A549 (cell line): ENCODE measurements at regions not wholly inside any gene's neighbourhood (a gene's known extent, or its start where the extent isn't known, plus 50 kb on each side); places are given as distances from the start of the nearest gene placed in this dataset.

Experiments
- ATAC-seq, 2 experiments: fragments of 200-7000 bp in 1 of 2; fragments of >200 bp in 1 of 2; cut with Nextera tagmentation in 1 of 2; cut with Tn5 transposase in 1 of 2; 3 replicates each; pipeline versions ENCODE4 v1.8.0 to v1.9.1; 2018 to 2020; ENCODE audit warnings: mild to moderate bottlenecking in 1 of 2, moderate library complexity in 1 of 2
- CTCF ChIA-PET: fragments of 300-600 bp; sonication (Branson Sonifier 250); formaldehyde crosslinking; extraction: SDS; loops from one replicate; lab custom pipeline; 2021; ENCODE audit warnings: antibody characterized with exemption, inconsistent platforms; lab: Yijun Ruan, JAX
- POLR2A ChIA-PET: fragments of 350-600 bp; formaldehyde crosslinking; extraction: SDS; loops from one replicate; lab custom pipeline; 2021; ENCODE audit warnings: antibody characterized with exemption, inconsistent platforms; lab: Yijun Ruan, JAX
- DNase-seq, 2 experiments: peaks; one replicate each; pipeline versions ENCODE4 v3.0.0 to v3.0.0-alpha.2; 2011 to 2016; ENCODE audit warnings: low read depth in 1 of 2, low spot score in 1 of 2
- FAIRE-seq: peaks from 2 replicates; lab custom pipeline; 2011; peaks lifted over from hg19 to GRCh38; lab: Jason Lieb, UNC
- H3K27ac ChIP-seq, 2 experiments: fragments of >200 bp; sonication (Bioruptor Twin); formaldehyde crosslinking; 3 replicates each; pipeline ENCODE4 v1.5.1; 2016 to 2017
- H3K4me1 ChIP-seq: fragments of >200 bp; sonication (Bioruptor Twin); formaldehyde crosslinking; 3 replicates; pipeline ENCODE4 v1.6.1; 2016
- H3K4me2 ChIP-seq: fragments of >200 bp; sonication (Bioruptor Twin); formaldehyde crosslinking; 3 replicates; pipeline ENCODE4 v1.6.1; 2016
- H3K4me3 ChIP-seq: fragments of >200 bp; sonication (Bioruptor Twin); formaldehyde crosslinking; 3 replicates; pipeline ENCODE4 v1.5.1; 2016
- H3K9me3 ChIP-seq: fragments of >200 bp; sonication (Bioruptor Twin); formaldehyde crosslinking; 3 replicates; pipeline ENCODE4 v1.6.1; 2016
- BHLHE40 ChIP-seq: IDR thresholded peaks from 2 replicates; pipeline ENCODE4 v1.6.1; 2012; ENCODE audit warnings: low read depth, low read length, inconsistent platforms
- CBX2 ChIP-seq: fragments of 200-600 bp; sonication (generic); IDR thresholded peaks from 2 replicates; pipeline ENCODE4 v1.6.1; 2016; ENCODE audit warnings: low read depth, mild to moderate bottlenecking, borderline replicate concordance
- CBX8 ChIP-seq: fragments of 200-600 bp; sonication (generic); IDR thresholded peaks from 2 replicates; pipeline ENCODE4 v1.6.1; 2016
- CEBPB ChIP-seq, 2 experiments: fragments of >200 bp in 1 of 2; sonication (Bioruptor Twin) in 1 of 2; formaldehyde crosslinking in 1 of 2; IDR thresholded peaks; 2 replicates each; pipeline ENCODE4 v1.6.1; 2012 to 2016
- CHD4 ChIP-seq: fragments of 200-600 bp; sonication (generic); IDR thresholded peaks from 2 replicates; pipeline ENCODE4 v1.6.1; 2016; ENCODE audit warnings: antibody characterized with exemption, mild to moderate bottlenecking, borderline replicate concordance
- E2F6 ChIP-seq: IDR thresholded peaks from 2 replicates; pipeline ENCODE4 v1.6.1; 2012; ENCODE audit warnings: low read depth, borderline replicate concordance
- ESRRA ChIP-seq: fragments of 150-350 bp; IDR thresholded peaks from 2 replicates; pipeline ENCODE4 v1.6.1; 2014; ENCODE audit warnings: mild to moderate bottlenecking, low read length, borderline replicate concordance
- FOSB ChIP-seq: fragments of 250-450 bp; sonication (Bioruptor Pico); IDR thresholded peaks from 2 replicates; pipeline ENCODE4 v1.5.0; 2020; ENCODE audit warnings: mild to moderate bottlenecking, moderate library complexity
- FOSL2 ChIP-seq, 2 experiments: fragments of 450-650 bp in 1 of 2; fragments of >200 bp in 1 of 2; sonication (Bioruptor Twin) in 1 of 2; formaldehyde crosslinking; IDR thresholded peaks; 2 replicates each; pipeline versions ENCODE4 v1.5.0 to v1.6.1; 2016 to 2020; ENCODE audit warnings: mild to moderate bottlenecking in 1 of 2, moderate library complexity in 1 of 2
- FOXS1 ChIP-seq: fragments of 250-450 bp; sonication (Bioruptor Pico); IDR thresholded peaks from 2 replicates; pipeline ENCODE4 v1.5.0; 2020; ENCODE audit warnings: mild to moderate bottlenecking, moderate library complexity
- HDAC2 ChIP-seq: fragments of 200-600 bp; sonication (generic); IDR thresholded peaks from 2 replicates; pipeline ENCODE4 v1.6.1; 2016
- HEYL ChIP-seq: fragments of 250-450 bp; sonication (Bioruptor Pico); IDR thresholded peaks from 2 replicates; pipeline ENCODE4 v1.8.0; 2021; ENCODE audit warnings: mild to moderate bottlenecking, moderate library complexity
- HOXA7 ChIP-seq: fragments of 250-450 bp; sonication (Bioruptor Pico); IDR thresholded peaks from 2 replicates; pipeline ENCODE4 v1.5.0; 2020; ENCODE audit warnings: mild to moderate bottlenecking, moderate library complexity
- HOXB5 ChIP-seq: fragments of 250-450 bp; sonication (Bioruptor Pico); IDR thresholded peaks from 2 replicates; pipeline ENCODE4 v1.5.0; 2020; ENCODE audit warnings: mild to moderate bottlenecking, moderate library complexity
- JUN ChIP-seq, 2 experiments: fragments of >200 bp; sonication (Bioruptor Twin); formaldehyde crosslinking; IDR thresholded peaks; 2 replicates in 1 of 2; 3 replicates in 1 of 2; pipeline ENCODE4 v1.6.1; 2016 to 2017
- JUNB ChIP-seq: fragments of >200 bp; sonication (Bioruptor Twin); formaldehyde crosslinking; IDR thresholded peaks from 2 replicates; pipeline ENCODE4 v1.6.1; 2016
- KDM1A ChIP-seq: fragments of 200-600 bp; sonication (generic); IDR thresholded peaks from 2 replicates; pipeline ENCODE4 v1.6.1; 2016; ENCODE audit warnings: low read depth, mild to moderate bottlenecking
- NFE2L2 ChIP-seq: fragments of 150-350 bp; conservative IDR thresholded peaks from 2 replicates; pipeline ENCODE4 v1.6.1; 2014; ENCODE audit warnings: low read length
- PHF8 ChIP-seq: fragments of 200-600 bp; sonication (generic); IDR thresholded peaks from 2 replicates; pipeline ENCODE4 v1.6.1; 2016; ENCODE audit warnings: low read depth, mild to moderate bottlenecking, antibody characterized with exemption, moderate library complexity, borderline replicate concordance
- POLR2A ChIP-seq: IDR thresholded peaks from 2 replicates; pipeline ENCODE4 v1.6.1; 2012; ENCODE audit warnings: mild to moderate bottlenecking, low read length
- POLR2AphosphoS2 ChIP-seq: conservative IDR thresholded peaks from 2 replicates; pipeline ENCODE4 v1.6.1; 2012; ENCODE audit warnings: low read length, improper control_type of control experiment, inconsistent platforms
- RAD21 ChIP-seq, 2 experiments: fragments of >200 bp in 1 of 2; sonication (Bioruptor Twin) in 1 of 2; formaldehyde crosslinking in 1 of 2; IDR thresholded peaks in 1 of 2; conservative IDR thresholded peaks in 1 of 2; 2 replicates in 1 of 2; 3 replicates in 1 of 2; pipeline ENCODE4 v1.6.1; 2012 to 2018; ENCODE audit warnings: inconsistent platforms in 1 of 2
- RARB ChIP-seq: fragments of 250-450 bp; sonication (Bioruptor Pico); IDR thresholded peaks from 2 replicates; pipeline ENCODE4 v1.8.0; 2021; ENCODE audit warnings: mild to moderate bottlenecking, moderate library complexity
- RCOR1 ChIP-seq: fragments of 150-350 bp; IDR thresholded peaks from 2 replicates; pipeline ENCODE4 v1.6.1; 2014; ENCODE audit warnings: antibody characterized with exemption, low read length, low read depth
- RFX5 ChIP-seq: fragments of 450-650 bp; IDR thresholded peaks from 2 replicates; pipeline ENCODE4 v1.7.1; 2014; ENCODE audit warnings: antibody characterized with exemption, mild to moderate bottlenecking, moderate library complexity
- TFCP2L1 ChIP-seq: fragments of 250-450 bp; sonication (Bioruptor Pico); IDR thresholded peaks from 2 replicates; pipeline ENCODE4 v1.5.0; 2021; ENCODE audit warnings: mild to moderate bottlenecking
- USF2 ChIP-seq: fragments of 450-650 bp; IDR thresholded peaks from 2 replicates; pipeline ENCODE4 v1.6.1; 2014; ENCODE audit warnings: antibody characterized with exemption
- ZNF302 ChIP-seq: fragments of 250-450 bp; sonication (Bioruptor Pico); IDR thresholded peaks from 2 replicates; pipeline ENCODE4 v1.9.0; 2021; ENCODE audit warnings: inconsistent platforms, mild to moderate bottlenecking, moderate library complexity
- WGBS: methylation state at CpG from one replicate; pipeline ENCODE4 v1.1.6; 2017; ENCODE audit errors: missing lambda C conversion rate; 5-methylcytosine and 5-hydroxymethylcytosine counted together
- TF ChIP-seq, protein P1 (sequence below): fragments of >200 bp; sonication (Bioruptor Twin); formaldehyde crosslinking; IDR thresholded peaks from 2 replicates; pipeline ENCODE4 v1.6.1; 2016
- TF ChIP-seq, protein P2 (sequence below): fragments of >200 bp; sonication (Bioruptor Twin); formaldehyde crosslinking; IDR thresholded peaks from 3 replicates; pipeline ENCODE4 v1.6.1; 2016
- TF ChIP-seq, protein P3 (sequence below): fragments of 250-450 bp; sonication (Bioruptor Pico); IDR thresholded peaks from 2 replicates; pipeline ENCODE4 v1.5.0; 2021; ENCODE audit warnings: mild to moderate bottlenecking, moderate library complexity, borderline replicate concordance
- TF ChIP-seq, protein P4 (sequence below): fragments of >200 bp; sonication (Bioruptor Twin); formaldehyde crosslinking; IDR thresholded peaks from 3 replicates; pipeline ENCODE4 v1.5.1; 2016

- Histone ChIP-seq H3K9me3 (no peaks in the 10 kb centered on the region), H3K27ac (no peak overlapping the region)
- FAIRE-seq (no peak), DNase-seq (no peak)
- no peak for TF ChIP-seq CBX8
- no peak for TF ChIP-seq NFE2L2
- TF ChIP-seq, protein P1, sequence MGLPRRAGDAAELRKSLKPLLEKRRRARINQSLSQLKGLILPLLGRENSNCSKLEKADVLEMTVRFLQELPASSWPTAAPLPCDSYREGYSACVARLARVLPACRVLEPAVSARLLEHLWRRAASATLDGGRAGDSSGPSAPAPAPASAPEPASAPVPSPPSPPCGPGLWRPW, result no peak
- no peak for TF ChIP-seq CBX2
- no peak for TF ChIP-seq FOXS1 (CRISPR knock-in tag)
- TF ChIP-seq ESRRA, result no peak
- no peak for TF ChIP-seq RFX5
- TF ChIP-seq TFCP2L1 (CRISPR knock-in tag), result no peak
- no peak for TF ChIP-seq KDM1A
- TF ChIP-seq RARB (CRISPR knock-in tag), result no peak
- TF ChIP-seq, protein P2, sequence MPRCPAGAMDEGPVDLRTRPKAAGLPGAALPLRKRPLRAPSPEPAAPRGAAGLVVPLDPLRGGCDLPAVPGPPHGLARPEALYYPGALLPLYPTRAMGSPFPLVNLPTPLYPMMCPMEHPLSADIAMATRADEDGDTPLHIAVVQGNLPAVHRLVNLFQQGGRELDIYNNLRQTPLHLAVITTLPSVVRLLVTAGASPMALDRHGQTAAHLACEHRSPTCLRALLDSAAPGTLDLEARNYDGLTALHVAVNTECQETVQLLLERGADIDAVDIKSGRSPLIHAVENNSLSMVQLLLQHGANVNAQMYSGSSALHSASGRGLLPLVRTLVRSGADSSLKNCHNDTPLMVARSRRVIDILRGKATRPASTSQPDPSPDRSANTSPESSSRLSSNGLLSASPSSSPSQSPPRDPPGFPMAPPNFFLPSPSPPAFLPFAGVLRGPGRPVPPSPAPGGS, result no peak
- TF ChIP-seq, protein P3, sequence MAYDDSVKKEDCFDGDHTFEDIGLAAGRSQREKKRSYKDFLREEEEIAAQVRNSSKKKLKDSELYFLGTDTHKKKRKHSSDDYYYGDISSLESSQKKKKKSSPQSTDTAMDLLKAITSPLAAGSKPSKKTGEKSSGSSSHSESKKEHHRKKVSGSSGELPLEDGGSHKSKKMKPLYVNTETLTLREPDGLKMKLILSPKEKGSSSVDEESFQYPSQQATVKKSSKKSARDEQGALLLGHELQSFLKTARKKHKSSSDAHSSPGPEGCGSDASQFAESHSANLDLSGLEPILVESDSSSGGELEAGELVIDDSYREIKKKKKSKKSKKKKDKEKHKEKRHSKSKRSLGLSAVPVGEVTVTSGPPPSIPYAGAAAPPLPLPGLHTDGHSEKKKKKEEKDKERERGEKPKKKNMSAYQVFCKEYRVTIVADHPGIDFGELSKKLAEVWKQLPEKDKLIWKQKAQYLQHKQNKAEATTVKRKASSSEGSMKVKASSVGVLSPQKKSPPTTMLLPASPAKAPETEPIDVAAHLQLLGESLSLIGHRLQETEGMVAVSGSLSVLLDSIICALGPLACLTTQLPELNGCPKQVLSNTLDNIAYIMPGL, result no peak
- TF ChIP-seq RCOR1, result no peak
- no peak for TF ChIP-seq BHLHE40
- TF ChIP-seq PHF8, result no peak
- TF ChIP-seq HEYL (CRISPR knock-in tag), result no peak
- TF ChIP-seq E2F6, result no peak
- TF ChIP-seq JUNB, result no peak
- TF ChIP-seq ZNF302, result no peak
- TF ChIP-seq, all 56 proteins: peak for 0
- H3K4me1 ChIP-seq, result no peaks in the 10 kb centered on the region
- POLR2A ChIA-PET, result no interaction called here
- H3K4me3 ChIP-seq, result no peak overlapping the region
- H3K4me2 ChIP-seq, result no peak overlapping the region
- 70% methylated on average over 4 of the region's 5 CpGs for WGBS
- ATAC-seq, result no peak
- CTCF ChIA-PET, result interaction anchor here (0.6 kb wide), 1 partner anchor 10 kb away, joined by 3 read pairs; no protein-coding TSS in a partner anchor
These were observed 113.2 kb upstream of the SOX21 start for GRCh38 chr13:94825507-94825906.

GRCh38 chr13:94824601-94825000 is 112.3 kb upstream of the SOX21 start:
- no peak overlapping the region for H3K27ac ChIP-seq
- no peak overlapping the region for H3K4me3 ChIP-seq
- ATAC-seq (no peak), DNase-seq (no peak), FAIRE-seq (no peak)
- WGBS, result 73% methylated on average over 4 of the region's 4 CpGs
- no peaks in the 10 kb centered on the region for H3K9me3 ChIP-seq
- ChIA-PET POLR2A (no interaction called here), CTCF (no interaction called here)
- no peak overlapping the region for H3K4me2 ChIP-seq
- H3K4me1 ChIP-seq, result no peaks in the 10 kb centered on the region
- TF ChIP-seq JUN (IDR thresholded peaks at IDR 0.05) (no peak), POLR2AphosphoS2 (no peak), CHD4 (no peak), USF2 (no peak), HOXA7 (no peak), PHF8 (no peak), RAD21 (conservative IDR thresholded peaks at IDR 0.05 in 1 of 2, IDR thresholded peaks at IDR 0.05 in 1 of 2) (no peak), FOSL2 (IDR thresholded peaks at IDR 0.05) (no peak), FOSL2 (CRISPR knock-in tag; IDR thresholded peaks at IDR 0.05) (no peak), FOSB (no peak), HOXB5 (CRISPR knock-in tag) (no peak), RCOR1 (no peak), HDAC2 (no peak), CEBPB (IDR thresholded peaks at IDR 0.05) (no peak), RFX5 (no peak), ZNF302 (no peak), POLR2A (no peak)
- TF ChIP-seq, protein P4, sequence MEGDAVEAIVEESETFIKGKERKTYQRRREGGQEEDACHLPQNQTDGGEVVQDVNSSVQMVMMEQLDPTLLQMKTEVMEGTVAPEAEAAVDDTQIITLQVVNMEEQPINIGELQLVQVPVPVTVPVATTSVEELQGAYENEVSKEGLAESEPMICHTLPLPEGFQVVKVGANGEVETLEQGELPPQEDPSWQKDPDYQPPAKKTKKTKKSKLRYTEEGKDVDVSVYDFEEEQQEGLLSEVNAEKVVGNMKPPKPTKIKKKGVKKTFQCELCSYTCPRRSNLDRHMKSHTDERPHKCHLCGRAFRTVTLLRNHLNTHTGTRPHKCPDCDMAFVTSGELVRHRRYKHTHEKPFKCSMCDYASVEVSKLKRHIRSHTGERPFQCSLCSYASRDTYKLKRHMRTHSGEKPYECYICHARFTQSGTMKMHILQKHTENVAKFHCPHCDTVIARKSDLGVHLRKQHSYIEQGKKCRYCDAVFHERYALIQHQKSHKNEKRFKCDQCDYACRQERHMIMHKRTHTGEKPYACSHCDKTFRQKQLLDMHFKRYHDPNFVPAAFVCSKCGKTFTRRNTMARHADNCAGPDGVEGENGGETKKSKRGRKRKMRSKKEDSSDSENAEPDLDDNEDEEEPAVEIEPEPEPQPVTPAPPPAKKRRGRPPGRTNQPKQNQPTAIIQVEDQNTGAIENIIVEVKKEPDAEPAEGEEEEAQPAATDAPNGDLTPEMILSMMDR, result no peak
- TF ChIP-seq, protein P1, result no peak
